ENCODE measurements at regions not wholly inside any gene's neighbourhood (a gene's known extent, or its start where the extent isn't known, plus 50 kb on each side); places are given as distances from the start of the nearest gene placed in this dataset.

DNA sequence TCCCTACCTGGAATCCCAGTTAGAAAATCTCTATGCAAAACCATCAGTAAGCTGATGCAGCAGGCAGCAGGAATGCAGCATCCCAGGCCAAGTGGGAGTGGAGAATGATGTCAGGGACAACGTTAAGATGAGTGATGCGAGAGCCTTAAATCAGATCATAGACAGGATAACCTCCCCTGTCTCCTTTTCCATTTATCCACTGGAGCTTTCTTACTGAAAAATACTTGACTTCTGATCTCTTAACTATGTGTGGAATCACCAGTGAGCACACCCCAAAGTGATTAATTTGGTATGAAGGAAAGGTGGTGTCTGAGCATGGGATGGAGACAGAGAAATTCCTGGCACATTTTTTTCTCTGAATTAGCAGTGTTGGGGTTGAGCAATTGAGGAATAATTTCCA lies 98.0 kb downstream of the RND3 start:
- no peaks in the 10 kb centered on the region for H3K4me1 ChIP-seq (ENCODE audit: insufficient read depth, low read length)
- H3K9me3 ChIP-seq (ENCODE audit: control insufficient read depth in 1 of 2, insufficient read depth in 1 of 2, low read length in 2 of 2) = peaks cover 9 to 17% of the 10 kb centered on the region in 2 experiments
- no peaks in the 10 kb centered on the region for H3K4me1 Mint-ChIP-seq (ENCODE audit: low read depth)
- no peak for TF ChIP-seq CTCF (IDR thresholded peaks at IDR 0.05)
- DNase-seq (no peak), ATAC-seq (ENCODE audit: poor library complexity) (no peak)
- H3K27me3 Mint-ChIP-seq = no peaks in the 10 kb centered on the region
- no peak overlapping the region for H3K27ac Mint-ChIP-seq
- POLR2A ChIA-PET = no interaction called here
- intact Hi-C loops (cut with DNase I, micrococcal nuclease) = no loop called here
- no peak overlapping the region for H3K27ac ChIP-seq (ENCODE audit: low read depth in 1 of 2, low read length in 2 of 2)
- CTCF ChIA-PET = no interaction called here
- H3K4me3 Mint-ChIP-seq = no peak overlapping the region
- no peak overlapping the region for H3K4me3 ChIP-seq (ENCODE audit: low read length)
- no peaks in the 10 kb centered on the region for H3K36me3 ChIP-seq (ENCODE audit: insufficient read depth, low read length)
- peaks cover 4% of the 10 kb centered on the region for H3K9me3 Mint-ChIP-seq
- H3K27me3 ChIP-seq (ENCODE audit: control insufficient read depth in 1 of 2, insufficient read depth in 2 of 2, low read length in 2 of 2) = no peaks in the 10 kb centered on the region
- no peaks in the 10 kb centered on the region for H3K36me3 Mint-ChIP-seq (ENCODE audit: low read depth)

- peaks cover 6% of the 10 kb centered on the region for H3K9me3 Mint-ChIP-seq
- ChIA-PET POLR2A (no interaction called here), CTCF (no interaction called here)
- H3K4me1 Mint-ChIP-seq (ENCODE audit: low read depth) = no peaks in the 10 kb centered on the region
- ATAC-seq (ENCODE audit: poor library complexity) (no peak), DNase-seq (no peak)
- H3K27me3 Mint-ChIP-seq = no peaks in the 10 kb centered on the region
- no peak overlapping the region for H3K4me3 Mint-ChIP-seq
- TF ChIP-seq CTCF (IDR thresholded peaks at IDR 0.05) = no peak
- no peak overlapping the region for H3K27ac Mint-ChIP-seq
- Histone ChIP-seq H3K4me3 (ENCODE audit: low read length) (no peak overlapping the region), H3K4me1 (ENCODE audit: insufficient read depth, low read length) (no peaks in the 10 kb centered on the region), H3K27me3 (ENCODE audit: control insufficient read depth in 1 of 2, insufficient read depth in 2 of 2, low read length in 2 of 2) (no peaks in the 10 kb centered on the region), H3K27ac (ENCODE audit: low read depth in 1 of 2, low read length in 2 of 2) (no peak overlapping the region), H3K9me3 (ENCODE audit: control insufficient read depth in 1 of 2, insufficient read depth in 1 of 2, low read length in 2 of 2) (peaks cover 9 to 17% of the 10 kb centered on the region in 2 experiments), H3K36me3 (ENCODE audit: insufficient read depth, low read length) (no peaks in the 10 kb centered on the region)
- intact Hi-C loops (cut with DNase I, micrococcal nuclease) = no loop called here
- H3K36me3 Mint-ChIP-seq (ENCODE audit: low read depth) = no peaks in the 10 kb centered on the region
Measured at GRCh38 chr2:150388289-150388625, 99.2 kb downstream of the RND3 start.

- Mint-ChIP-seq H3K36me3 (ENCODE audit: low read depth) (no peaks in the 10 kb centered on the region), H3K4me1 (ENCODE audit: low read depth) (no peaks in the 10 kb centered on the region), H3K4me3 (no peak overlapping the region), H3K27ac (no peak overlapping the region), H3K27me3 (no peaks in the 10 kb centered on the region), H3K9me3 (peaks cover 8% of the 10 kb centered on the region)
- no peak for TF ChIP-seq CTCF (IDR thresholded peaks at IDR 0.05)
- peaks cover 9 to 17% of the 10 kb centered on the region in 2 experiments for H3K9me3 ChIP-seq (ENCODE audit: control insufficient read depth in 1 of 2, insufficient read depth in 1 of 2, low read length in 2 of 2)
- H3K27ac ChIP-seq (ENCODE audit: low read depth in 1 of 2, low read length in 2 of 2) = no peak overlapping the region
- no peak for ATAC-seq (ENCODE audit: poor library complexity)
- H3K36me3 ChIP-seq (ENCODE audit: insufficient read depth, low read length) = no peaks in the 10 kb centered on the region
- DNase-seq = no peak
- H3K27me3 ChIP-seq (ENCODE audit: control insufficient read depth in 1 of 2, insufficient read depth in 2 of 2, low read length in 2 of 2) = no peaks in the 10 kb centered on the region
- no peak overlapping the region for H3K4me3 ChIP-seq (ENCODE audit: low read length)
- no peaks in the 10 kb centered on the region for H3K4me1 ChIP-seq (ENCODE audit: insufficient read depth, low read length)
- POLR2A ChIA-PET = no interaction called here
- intact Hi-C loops (cut with DNase I, micrococcal nuclease) = no loop called here
- CTCF ChIA-PET = no interaction called here
Measured at GRCh38 chr2:150387586-150388288, 99.7 kb downstream of the RND3 start.

Data from CD4-positive, alpha-beta T cell (primary cell).